Activated naive CD8-positive, alpha-beta T cell treated with anti-CD3 and anti-CD28 coated beads, Interleukin-2, amount 10 ng/mL, durations not matched to agents 7 days and 5 days (primary cell): ENCODE measurements at regions not wholly inside any gene's neighbourhood (a gene's known extent, or its start where the extent isn't known, plus 50 kb on each side); places are given as distances from the start of the nearest gene placed in this dataset.
"Not testable (repeated sequence)": the region's sequence is repeated elsewhere in the genome, so short reads cannot be mapped to it uniquely, and the experiment has no call there.

ENCODE experiments used
- ATAC-seq: fragments of 150-1000 bp; cut with Tn5 transposase; one replicate; pipeline ENCODE4 v1.10.0; 2021; ENCODE audit warnings: low read depth, moderate library complexity
- POLR2A ChIA-PET: fragments of 350-600 bp; sonication (Branson Sonifier 250); formaldehyde crosslinking; loops from one replicate; lab custom pipeline; 2021; ENCODE audit warnings: antibody characterized with exemption; lab: Charles Lee
- DNase-seq: peaks from one replicate; pipeline ENCODE4 v3.0.0; 2021
- H3K27ac Mint-ChIP-seq: one replicate; pipeline ENCODE4 v1.8.0; 2022; ENCODE audit warnings: mild to moderate bottlenecking, mixed read lengths
- H3K27me3 Mint-ChIP-seq: one replicate; pipeline ENCODE4 v1.8.0; 2022; ENCODE audit warnings: mild to moderate bottlenecking, moderate library complexity, mixed read lengths
- H3K36me3 Mint-ChIP-seq: one replicate; pipeline ENCODE4 v1.8.0; 2021; ENCODE audit warnings: mild to moderate bottlenecking, mixed read lengths
- H3K4me1 Mint-ChIP-seq: one replicate; pipeline ENCODE4 v1.8.0; 2021; ENCODE audit warnings: mixed read lengths
- H3K4me3 Mint-ChIP-seq: one replicate; pipeline ENCODE4 v1.8.0; 2022; ENCODE audit warnings: mild to moderate bottlenecking, moderate library complexity, mixed read lengths
- H3K9me3 Mint-ChIP-seq: one replicate; pipeline ENCODE4 v1.8.0; 2021; ENCODE audit warnings: mixed read lengths

GRCh38 chr2:16741498-16741897, 75.9 kb upstream of the CYRIA start:
- Mint-ChIP-seq H3K27ac (no peak overlapping the region), H3K4me1 (no peaks in the 10 kb centered on the region)

GRCh38 chr2:16739778-16740581, 74.3 kb upstream of the CYRIA start:
- POLR2A ChIA-PET: no interaction called here

More at GRCh38 chr2:16741498-16741897, 75.9 kb upstream of the CYRIA start:
- no peak overlapping the region for H3K4me3 Mint-ChIP-seq
- H3K9me3 Mint-ChIP-seq: no peaks in the 10 kb centered on the region
- POLR2A ChIA-PET: no interaction called here
- DNase-seq (no peak), ATAC-seq (no peak)
- no peaks in the 10 kb centered on the region for H3K36me3 Mint-ChIP-seq
- peaks cover 6% of the 10 kb centered on the region for H3K27me3 Mint-ChIP-seq

GRCh38 chr2:16738361-16739225, 73.0 kb upstream of the CYRIA start:
- H3K36me3 Mint-ChIP-seq: no peaks in the 10 kb centered on the region
- H3K4me1 Mint-ChIP-seq: no peaks in the 10 kb centered on the region
- no peak for ATAC-seq
- no peak overlapping the region for H3K4me3 Mint-ChIP-seq
- H3K9me3 Mint-ChIP-seq: no peaks in the 10 kb centered on the region
- no peak overlapping the region for H3K27ac Mint-ChIP-seq
- peaks cover 6% of the 10 kb centered on the region for H3K27me3 Mint-ChIP-seq
- POLR2A ChIA-PET: no interaction called here
- no peak for DNase-seq

More at GRCh38 chr2:16739778-16740581, 74.3 kb upstream of the CYRIA start:
- Mint-ChIP-seq H3K27ac (no peak overlapping the region), H3K36me3 (no peaks in the 10 kb centered on the region), H3K4me1 (no peaks in the 10 kb centered on the region), H3K9me3 (no peaks in the 10 kb centered on the region), H3K4me3 (no peak overlapping the region), H3K27me3 (peaks cover 6% of the 10 kb centered on the region)
- ATAC-seq (no peak), DNase-seq (no peak)

- ATAC-seq (no peak), DNase-seq (no peak)
- no peak overlapping the region for H3K27ac Mint-ChIP-seq
- no peaks in the 10 kb centered on the region for H3K36me3 Mint-ChIP-seq
- no peak overlapping the region for H3K4me3 Mint-ChIP-seq
- H3K27me3 Mint-ChIP-seq: peaks cover 9% of the 10 kb centered on the region
- POLR2A ChIA-PET: no interaction called here
- no peaks in the 10 kb centered on the region for H3K4me1 Mint-ChIP-seq
- H3K9me3 Mint-ChIP-seq: no peaks in the 10 kb centered on the region
Observed at GRCh38 chr2:16737812-16738211, 72.2 kb upstream of the CYRIA start.

- no peak for DNase-seq
- Mint-ChIP-seq H3K4me3 (no peak overlapping the region), H3K27me3 (peaks cover 9% of the 10 kb centered on the region), H3K36me3 (no peaks in the 10 kb centered on the region), H3K9me3 (no peaks in the 10 kb centered on the region), H3K4me1 (no peaks in the 10 kb centered on the region), H3K27ac (no peak overlapping the region)
- no peak for ATAC-seq
- POLR2A ChIA-PET: no interaction called here
Observed at GRCh38 chr2:16736633-16737032, 71.0 kb upstream of the CYRIA start.

- H3K27ac Mint-ChIP-seq: no peak overlapping the region
Observed at GRCh38 chr2:16729335-16729734, 63.7 kb upstream of the CYRIA start.

GRCh38 chr2:16728351-16729136, 62.9 kb upstream of the CYRIA start:
- POLR2A ChIA-PET: no interaction called here

More at GRCh38 chr2:16729335-16729734, 63.7 kb upstream of the CYRIA start:
- H3K4me1 Mint-ChIP-seq: no peaks in the 10 kb centered on the region
- no peak for DNase-seq
- POLR2A ChIA-PET: no interaction called here
- H3K4me3 Mint-ChIP-seq: no peak overlapping the region
- H3K9me3 Mint-ChIP-seq: no peaks in the 10 kb centered on the region
- peaks cover 4% of the 10 kb centered on the region for H3K27me3 Mint-ChIP-seq
- no peak for ATAC-seq
- no peaks in the 10 kb centered on the region for H3K36me3 Mint-ChIP-seq

GRCh38 chr2:16727849-16728248, 62.2 kb upstream of the CYRIA start:
- H3K4me3 Mint-ChIP-seq, H3K27ac Mint-ChIP-seq, H3K9me3 Mint-ChIP-seq, DNase-seq, H3K27me3 Mint-ChIP-seq, POLR2A ChIA-PET, ATAC-seq, H3K36me3 Mint-ChIP-seq, H3K4me1 Mint-ChIP-seq: not testable (repeated sequence)

More at GRCh38 chr2:16728351-16729136, 62.9 kb upstream of the CYRIA start:
- Mint-ChIP-seq H3K4me3 (no peak overlapping the region), H3K36me3 (no peaks in the 10 kb centered on the region), H3K4me1 (no peaks in the 10 kb centered on the region), H3K27me3 (peaks cover 4% of the 10 kb centered on the region), H3K9me3 (no peaks in the 10 kb centered on the region), H3K27ac (no peak overlapping the region)
- DNase-seq: no peak
- no peak for ATAC-seq

GRCh38 chr2:16727256-16727655, 61.6 kb upstream of the CYRIA start:
- Mint-ChIP-seq H3K4me3 (no peak overlapping the region), H3K36me3 (no peaks in the 10 kb centered on the region), H3K27ac (no peak overlapping the region), H3K27me3 (peaks cover 2% of the 10 kb centered on the region), H3K9me3 (no peaks in the 10 kb centered on the region), H3K4me1 (no peaks in the 10 kb centered on the region)
- POLR2A ChIA-PET: no interaction called here
- DNase-seq (no peak), ATAC-seq (no peak)

- no peaks in the 10 kb centered on the region for H3K4me1 Mint-ChIP-seq
- H3K4me3 Mint-ChIP-seq: no peak overlapping the region
- ATAC-seq (no peak), DNase-seq (no peak)
- H3K27ac Mint-ChIP-seq: no peak overlapping the region
- H3K36me3 Mint-ChIP-seq: no peaks in the 10 kb centered on the region
- peaks cover 2% of the 10 kb centered on the region for H3K27me3 Mint-ChIP-seq
- no peaks in the 10 kb centered on the region for H3K9me3 Mint-ChIP-seq
- POLR2A ChIA-PET: no interaction called here
Observed at GRCh38 chr2:16726577-16726976, 60.9 kb upstream of the CYRIA start.

GRCh38 chr2:16726147-16726546, 60.5 kb upstream of the CYRIA start:
- Mint-ChIP-seq H3K36me3 (no peaks in the 10 kb centered on the region), H3K4me1 (no peaks in the 10 kb centered on the region), H3K4me3 (no peak overlapping the region), H3K9me3 (no peaks in the 10 kb centered on the region), H3K27me3 (peaks cover 2% of the 10 kb centered on the region), H3K27ac (no peak overlapping the region)
- POLR2A ChIA-PET: no interaction called here
- no peak for ATAC-seq
- no peak for DNase-seq

- Mint-ChIP-seq H3K27me3 (peaks cover 2% of the 10 kb centered on the region), H3K36me3 (no peaks in the 10 kb centered on the region), H3K4me3 (no peak overlapping the region), H3K9me3 (no peaks in the 10 kb centered on the region), H3K4me1 (no peaks in the 10 kb centered on the region), H3K27ac (no peak overlapping the region)
- DNase-seq (no peak), ATAC-seq (no peak)
- POLR2A ChIA-PET: no interaction called here
Observed at GRCh38 chr2:16725549-16725948, 59.9 kb upstream of the CYRIA start.

- ATAC-seq (no peak), DNase-seq (no peak)
- Mint-ChIP-seq H3K27ac (no peak overlapping the region), H3K27me3 (peaks cover 2% of the 10 kb centered on the region), H3K36me3 (no peaks in the 10 kb centered on the region), H3K4me3 (no peak overlapping the region), H3K4me1 (no peaks in the 10 kb centered on the region), H3K9me3 (no peaks in the 10 kb centered on the region)
- POLR2A ChIA-PET: no interaction called here
Observed at GRCh38 chr2:16722677-16723076, 57.0 kb upstream of the CYRIA start.
